Lower leg skin (tissue), 4 donors: ENCODE measurements at regions not wholly inside any gene's neighbourhood (a gene's known extent, or its start where the extent isn't known, plus 50 kb on each side); places are given as distances from the start of the nearest gene placed in this dataset.

Experiments
- DNase-seq, 2 donors: peaks; one replicate each; pipeline ENCODE4 v3.0.0-alpha.2; 2019; ENCODE audit warnings: low spot score in 2 of 2
- H3K4me3 ChIP-seq: fragments of 200-600 bp; sonication (generic); 2 replicates; pipeline ENCODE4 v1.5.1; 2017; ENCODE audit warnings: mild to moderate bottlenecking, low read depth; ENCODE audit not compliant: poor library complexity, severe bottlenecking
- CTCF ChIP-seq, 3 donors: fragments of 450-650 bp; IDR thresholded peaks; one replicate each; pipeline ENCODE4 v1.5.1; 2016; ENCODE audit warnings: antibody characterized with exemption in 3 of 3, mild to moderate bottlenecking in 3 of 3, moderate library complexity in 2 of 3
- POLR2A ChIP-seq, 2 donors: fragments of 450-650 bp; IDR thresholded peaks; one replicate each; pipeline ENCODE4 v1.6.1; 2016 to 2017; ENCODE audit warnings: antibody characterized with exemption in 2 of 2, mild to moderate bottlenecking in 1 of 2, moderate library complexity in 1 of 2
- WGBS, 2 donors: methylation state at CpG; one replicate each; pipeline ENCODE4 v1.1.5; 2018; 5-methylcytosine and 5-hydroxymethylcytosine counted together
- intact Hi-C: fragments of 100-400 bp; cut with DNase I; formaldehyde crosslinking; loops from one replicate; pipeline ENCODE4 v1.15.0; 2023; ENCODE audit warnings: low total_unique reads

- DNase-seq, result no peak
- no peak for TF ChIP-seq POLR2A (IDR thresholded peaks at IDR 0.05)
- TF ChIP-seq CTCF (IDR thresholded peaks at IDR 0.05), result no peak
- H3K4me3 ChIP-seq, result no peak overlapping the region
- intact Hi-C loops, result no loop called here
- 61 to 62% methylated on average over 11 of the region's 11 CpGs for WGBS, 2 donors
Measured at GRCh38 chr15:38058596-38059075, 124.2 kb downstream of the TMCO5A start.

- DNase-seq, result no peak
- TF ChIP-seq CTCF (IDR thresholded peaks at IDR 0.05) (no peak), POLR2A (IDR thresholded peaks at IDR 0.05) (no peak)
- no peak overlapping the region for H3K4me3 ChIP-seq
- WGBS, 2 donors, result 94 to 96% methylated on average over 1 of the region's 1 CpG
- intact Hi-C loops, result no loop called here
Measured at GRCh38 chr15:38059665-38060064, 125.2 kb downstream of the TMCO5A start.

- H3K4me3 ChIP-seq, result no peak overlapping the region
- intact Hi-C loops, result no loop called here
- DNase-seq, result no peak
- WGBS, 2 donors, result 67 to 68% methylated on average over 6 of the region's 6 CpGs
- TF ChIP-seq POLR2A (IDR thresholded peaks at IDR 0.05) (no peak), CTCF (IDR thresholded peaks at IDR 0.05) (no peak)
Measured at GRCh38 chr15:38061856-38062649, 127.6 kb downstream of the TMCO5A start.

GRCh38 chr15:38062696-38063095 is 128.3 kb downstream of the TMCO5A start:
- intact Hi-C loops, result no loop called here
- no peak for TF ChIP-seq POLR2A (IDR thresholded peaks at IDR 0.05)
- TF ChIP-seq CTCF (IDR thresholded peaks at IDR 0.05), result no peak
- 61 to 68% methylated on average over 7 of the region's 7 CpGs for WGBS, 2 donors
- no peak overlapping the region for H3K4me3 ChIP-seq
- DNase-seq, result no peak

- no peak overlapping the region for H3K4me3 ChIP-seq
- 72 to 75% methylated on average over 5 of the region's 5 CpGs for WGBS, 2 donors
- intact Hi-C loops, result no loop called here
- DNase-seq, result no peak
- TF ChIP-seq POLR2A (IDR thresholded peaks at IDR 0.05) (no peak), CTCF (IDR thresholded peaks at IDR 0.05) (no peak)
Measured at GRCh38 chr15:38065721-38066345, 131.4 kb downstream of the TMCO5A start.
